K562 (cell line): ENCODE measurements at regions not wholly inside any gene's neighbourhood (a gene's known extent, or its start where the extent isn't known, plus 50 kb on each side); places are given as distances from the start of the nearest gene placed in this dataset.

Source experiments
- ATAC-seq: fragments of 200-7000 bp; cut with Tn5 transposase; 3 replicates; pipeline ENCODE4 v1.9.1; 2020; ENCODE audit warnings: moderate library complexity
- BruUV-seq: library from RNA; stranded (reverse); fragments of 400-500 nt; replicated peaks from 2 replicates; lab custom pipeline; 2021; lab: Mats Ljungman, UMichigan
- CTCF ChIA-PET: fragments of 300-600 bp; formaldehyde crosslinking; extraction: SDS; loops from one replicate; lab custom pipeline; 2021; ENCODE audit warnings: low intra/inter-chr PET ratio; lab: Yijun Ruan, JAX
- POLR2A ChIA-PET: fragments of 300-600, 350-650 bp; sonication (Branson Sonifier 250); formaldehyde crosslinking; extraction: SDS; loops from one replicate; lab custom pipeline; 2021; ENCODE audit warnings: antibody characterized with exemption, inconsistent platforms; lab: Yijun Ruan, JAX
- DNase-seq, 4 experiments: peaks; one replicate each; pipeline versions ENCODE4 v3.0.0 to v3.0.0-alpha.2; 2011 to 2018; ENCODE audit warnings: low spot score in 3 of 4, mixed read lengths in 3 of 4; ENCODE audit errors: extremely low read depth in 1 of 4
- FAIRE-seq: peaks from 2 replicates; lab custom pipeline; 2011; peaks lifted over from hg19 to GRCh38; lab: Jason Lieb, UNC
- H2AFZ ChIP-seq: 2 replicates; pipeline ENCODE4 v1.6.0; 2011; ENCODE audit warnings: low read depth, low read length, control low read depth, inconsistent platforms
- H3K27ac ChIP-seq: fragments of 200-600 bp; 3 replicates; pipeline ENCODE4 v1.8.0; 2011; ENCODE audit warnings: low read depth, mild to moderate bottlenecking, control low read depth, inconsistent platforms, low read length, moderate library complexity, mixed read lengths; ENCODE audit errors: extremely low read depth
- H3K27me3 ChIP-seq, 2 experiments: fragments of 300-600 bp in 1 of 2; 2 replicates in 1 of 2; 3 replicates in 1 of 2; pipeline versions ENCODE4 v1.6.0 to v1.8.0; 2011; ENCODE audit warnings: inconsistent platforms in 2 of 2, low read length in 2 of 2, mild to moderate bottlenecking in 1 of 2, mixed read lengths in 1 of 2, moderate library complexity in 1 of 2; ENCODE audit not compliant: control insufficient read depth in 2 of 2, insufficient read depth in 2 of 2
- H3K36me3 ChIP-seq: fragments of 300-600 bp; 3 replicates; pipeline ENCODE4 v1.8.0; 2011; ENCODE audit warnings: mild to moderate bottlenecking, low read length, inconsistent platforms; ENCODE audit not compliant: control insufficient read depth, insufficient read depth
- H3K4me1 ChIP-seq, 2 experiments: fragments of 200-600 bp in 1 of 2; replicated peaks in 1 of 2; 2 replicates in 1 of 2; 3 replicates in 1 of 2; pipeline versions ENCODE4 v1.5.1 to v1.8.0; 2011; ENCODE audit warnings: inconsistent platforms in 2 of 2, low read length in 2 of 2, mild to moderate bottlenecking in 1 of 2, mixed read lengths in 1 of 2, moderate library complexity in 1 of 2; ENCODE audit not compliant: control insufficient read depth in 2 of 2, insufficient read depth in 2 of 2
- H3K4me2 ChIP-seq: 2 replicates; pipeline ENCODE4 v1.6.1; 2011; ENCODE audit warnings: low read length, control low read depth, inconsistent platforms, mixed read lengths; ENCODE audit not compliant: insufficient read depth
- H3K4me3 ChIP-seq: fragments of 200-600 bp; sonication (generic), shearing (Covaris generic); 2 replicates; pipeline ENCODE4 v1.5.1; 2016; ENCODE audit warnings: control low read depth, inconsistent platforms
- H3K79me2 ChIP-seq: fragments of 200-600 bp; 3 replicates; pipeline ENCODE4 v1.8.0; 2011; ENCODE audit warnings: low read length, inconsistent platforms; ENCODE audit not compliant: control insufficient read depth, insufficient read depth
- H3K9ac ChIP-seq, 2 experiments: 2 replicates each; pipeline versions ENCODE4 v1.6.0 to v1.6.1; 2011; ENCODE audit warnings: low read depth in 2 of 2, low read length in 2 of 2, control low read depth in 1 of 2, inconsistent platforms in 1 of 2, mild to moderate bottlenecking in 1 of 2, mixed read lengths in 1 of 2; ENCODE audit not compliant: insufficient read depth in 1 of 2
- H3K9me1 ChIP-seq: one replicate; pipeline ENCODE4 v1.6.0; 2011; ENCODE audit warnings: inconsistent platforms, mild to moderate bottlenecking, low read length, moderate library complexity; ENCODE audit not compliant: control insufficient read depth, insufficient read depth
- H3K9me3 ChIP-seq: replicated peaks from 2 replicates; pipeline ENCODE4 v1.5.1; 2011; ENCODE audit warnings: low read depth, low read length, inconsistent platforms; ENCODE audit not compliant: control insufficient read depth, insufficient read depth
- H4K20me1 ChIP-seq: replicated peaks from 2 replicates; pipeline ENCODE4 v1.6.1; 2011; ENCODE audit warnings: low read length, inconsistent platforms, mixed read lengths; ENCODE audit not compliant: control insufficient read depth, insufficient read depth
- BACH1 ChIP-seq: fragments of 200-800 bp; sonication (Bioruptor generic); IDR thresholded peaks from 2 replicates; pipeline ENCODE4 v1.6.1; 2016; ENCODE audit warnings: missing genetic modification characterization, missing compliant biosample characterization
- FOXM1 ChIP-seq, 2 experiments: fragments of 450-650 bp in 1 of 2; sonication (generic) in 1 of 2; formaldehyde crosslinking in 1 of 2; IDR thresholded peaks; 2 replicates each; pipeline versions ENCODE4 v1.6.1 to v1.9.0; 2017 to 2022; ENCODE audit warnings: low read depth in 2 of 2, mild to moderate bottlenecking in 2 of 2, missing genetic modification reagents in 1 of 2, moderate library complexity in 1 of 2
- NR3C1 ChIP-seq: sonication (generic); formaldehyde crosslinking; IDR thresholded peaks from 2 replicates; pipeline ENCODE4 v1.8.1; 2022; ENCODE audit warnings: missing genetic modification reagents
- OTX1 ChIP-seq: fragments of 450-650 bp; formaldehyde crosslinking; IDR thresholded peaks from 2 replicates; pipeline ENCODE4 v1.4.0; 2022; ENCODE audit warnings: mild to moderate bottlenecking
- PATZ1 ChIP-seq: fragments of 250-450 bp; sonication (Bioruptor Pico); IDR thresholded peaks from 2 replicates; pipeline ENCODE4 v1.5.0; 2020; ENCODE audit warnings: mild to moderate bottlenecking, borderline replicate concordance
- TFAM ChIP-seq: fragments of 250-450 bp; sonication (Bioruptor Pico); conservative IDR thresholded peaks from 2 replicates; pipeline ENCODE4 v1.5.0; 2021; ENCODE audit warnings: mild to moderate bottlenecking, moderate library complexity
- ZKSCAN1 ChIP-seq: fragments of 150-350 bp; IDR thresholded peaks from 2 replicates; pipeline ENCODE4 v1.6.1; 2016; ENCODE audit warnings: low read depth, low read length
- ZNF121 ChIP-seq: sonication (generic); formaldehyde crosslinking; conservative IDR thresholded peaks from 2 replicates; pipeline ENCODE4 v1.8.0; 2022; ENCODE audit warnings: missing genetic modification reagents
- ZNF146 ChIP-seq: IDR thresholded peaks from one replicate; pipeline ENCODE4 v1.6.1; 2018; ENCODE audit warnings: missing compliant biosample characterization; ENCODE audit not compliant: unreplicated experiment
- ZNF23 ChIP-seq: fragments of 250-450 bp; sonication (Bioruptor Pico); IDR thresholded peaks from 2 replicates; pipeline ENCODE4 v1.4.0; 2020; ENCODE audit warnings: mild to moderate bottlenecking
- ZNF644 ChIP-seq: fragments of 200-800 bp; sonication (Bioruptor generic); IDR thresholded peaks from 2 replicates; pipeline ENCODE4 v1.6.1; 2016; ENCODE audit warnings: low read depth, missing genetic modification characterization, missing compliant biosample characterization
- WGBS: fragments of 100-300 bp; shearing (Covaris generic); methylation state at CpG from one replicate; pipeline ENCODE4 v1.1.6; 2016; ENCODE audit warnings: low coverage, mixed read lengths; ENCODE audit not compliant: insufficient coverage; ENCODE audit errors: missing lambda C conversion rate; 5-methylcytosine and 5-hydroxymethylcytosine counted together
- in situ Hi-C: fragments of 300-500 bp; cut with MboI; formaldehyde crosslinking; loops from 4 replicates; pipeline ENCODE4 v1.15.0; 2018; ENCODE audit warnings: inconsistent platforms, mixed read lengths
- intact Hi-C: fragments of 100-400 bp; cut with micrococcal nuclease; formaldehyde crosslinking; loops from 2 replicates; pipeline ENCODE4 v1.14.2; 2022
- TF ChIP-seq, protein P1 (sequence below), 2 experiments: fragments of 450-650 bp; IDR thresholded peaks; 2 replicates each; pipeline ENCODE4 v1.6.1; 2016
- TF ChIP-seq, protein P2 (sequence below): sonication (generic); IDR thresholded peaks from 2 replicates; pipeline ENCODE4 v1.6.1; 2016
- TF ChIP-seq, protein P3 (sequence below): fragments of 250-450 bp; sonication (Bioruptor Pico); IDR thresholded peaks from 2 replicates; pipeline ENCODE4 v1.4.0; 2020; ENCODE audit warnings: borderline replicate concordance
- TF ChIP-seq, protein P4 (sequence below): fragments of 250-450 bp; sonication (Bioruptor Pico); IDR thresholded peaks from 2 replicates; pipeline ENCODE4 v1.5.0; 2021

- Histone ChIP-seq H3K4me3 (no peak overlapping the region), H3K4me1 (no peaks in the 10 kb centered on the region; a peak in 2 of 5 replicates)
- 19% methylated on average over 10 of the region's 10 CpGs for WGBS
- TF ChIP-seq, protein P1, sequence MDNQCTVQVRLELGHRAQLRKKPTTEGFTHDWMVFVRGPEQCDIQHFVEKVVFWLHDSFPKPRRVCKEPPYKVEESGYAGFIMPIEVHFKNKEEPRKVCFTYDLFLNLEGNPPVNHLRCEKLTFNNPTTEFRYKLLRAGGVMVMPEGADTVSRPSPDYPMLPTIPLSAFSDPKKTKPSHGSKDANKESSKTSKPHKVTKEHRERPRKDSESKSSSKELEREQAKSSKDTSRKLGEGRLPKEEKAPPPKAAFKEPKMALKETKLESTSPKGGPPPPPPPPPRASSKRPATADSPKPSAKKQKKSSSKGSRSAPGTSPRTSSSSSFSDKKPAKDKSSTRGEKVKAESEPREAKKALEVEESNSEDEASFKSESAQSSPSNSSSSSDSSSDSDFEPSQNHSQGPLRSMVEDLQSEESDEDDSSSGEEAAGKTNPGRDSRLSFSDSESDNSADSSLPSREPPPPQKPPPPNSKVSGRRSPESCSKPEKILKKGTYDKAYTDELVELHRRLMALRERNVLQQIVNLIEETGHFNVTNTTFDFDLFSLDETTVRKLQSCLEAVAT (IDR thresholded peaks at IDR 0.05), result no peak
- TF ChIP-seq OTX1 (CRISPR knock-in tag) (no peak), ZNF121 (CRISPR knock-in tag) (no peak), PATZ1 (CRISPR knock-in tag) (no peak), ZNF644 (tag) (no peak), ZNF146 (CRISPR knock-in tag) (no peak), ZNF23 (CRISPR knock-in tag) (no peak), NR3C1 (no peak), ZKSCAN1 (no peak), BACH1 (tag) (no peak), TFAM (no peak), FOXM1 (IDR thresholded peaks at IDR 0.05; ENCODE audit: low read depth) (no peak), FOXM1 (CRISPR knock-in tag; IDR thresholded peaks at IDR 0.05; ENCODE audit: low read depth) (no peak)
- TF ChIP-seq, protein P2, sequence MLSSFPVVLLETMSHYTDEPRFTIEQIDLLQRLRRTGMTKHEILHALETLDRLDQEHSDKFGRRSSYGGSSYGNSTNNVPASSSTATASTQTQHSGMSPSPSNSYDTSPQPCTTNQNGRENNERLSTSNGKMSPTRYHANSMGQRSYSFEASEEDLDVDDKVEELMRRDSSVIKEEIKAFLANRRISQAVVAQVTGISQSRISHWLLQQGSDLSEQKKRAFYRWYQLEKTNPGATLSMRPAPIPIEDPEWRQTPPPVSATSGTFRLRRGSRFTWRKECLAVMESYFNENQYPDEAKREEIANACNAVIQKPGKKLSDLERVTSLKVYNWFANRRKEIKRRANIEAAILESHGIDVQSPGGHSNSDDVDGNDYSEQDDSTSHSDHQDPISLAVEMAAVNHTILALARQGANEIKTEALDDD, result no peak
- TF ChIP-seq, protein P3, sequence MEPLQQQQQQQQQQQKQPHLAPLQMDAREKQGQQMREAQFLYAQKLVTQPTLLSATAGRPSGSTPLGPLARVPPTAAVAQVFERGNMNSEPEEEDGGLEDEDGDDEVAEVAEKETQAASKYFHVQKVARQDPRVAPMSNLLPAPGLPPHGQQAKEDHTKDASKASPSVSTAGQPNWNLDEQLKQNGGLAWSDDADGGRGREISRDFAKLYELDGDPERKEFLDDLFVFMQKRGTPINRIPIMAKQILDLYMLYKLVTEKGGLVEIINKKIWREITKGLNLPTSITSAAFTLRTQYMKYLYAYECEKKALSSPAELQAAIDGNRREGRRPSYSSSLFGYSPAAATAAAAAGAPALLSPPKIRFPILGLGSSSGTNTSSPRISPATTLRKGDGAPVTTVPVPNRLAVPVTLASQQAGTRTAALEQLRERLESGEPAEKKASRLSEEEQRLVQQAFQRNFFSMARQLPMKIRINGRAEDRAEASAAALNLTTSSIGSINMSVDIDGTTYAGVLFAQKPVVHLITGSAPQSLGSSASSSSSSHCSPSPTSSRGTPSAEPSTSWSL, result no peak
- TF ChIP-seq, protein P4, sequence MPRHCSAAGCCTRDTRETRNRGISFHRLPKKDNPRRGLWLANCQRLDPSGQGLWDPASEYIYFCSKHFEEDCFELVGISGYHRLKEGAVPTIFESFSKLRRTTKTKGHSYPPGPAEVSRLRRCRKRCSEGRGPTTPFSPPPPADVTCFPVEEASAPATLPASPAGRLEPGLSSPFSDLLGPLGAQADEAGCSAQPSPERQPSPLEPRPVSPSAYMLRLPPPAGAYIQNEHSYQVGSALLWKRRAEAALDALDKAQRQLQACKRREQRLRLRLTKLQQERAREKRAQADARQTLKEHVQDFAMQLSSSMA (CRISPR knock-in tag), result no peak
- TF ChIP-seq, all 486 proteins: peak for 0
- no peaks in the 10 kb centered on the region for H3K9me3 ChIP-seq
- FAIRE-seq (no peak), ATAC-seq (no peak), DNase-seq (no peak)
- POLR2A ChIA-PET, result no interaction called here
- H4K20me1 ChIP-seq, result 0 out of 2 replicates have a peak, but pooled peaks cover 4% of the 10 kb centered on the region
- peaks cover 2 to 38% of the 10 kb centered on the region in 2 experiments; a peak in 4 of 5 replicates for H3K27me3 ChIP-seq
- intact Hi-C loops, result no loop called here
- CTCF ChIA-PET, result no interaction called here
- H3K4me2 ChIP-seq, result no peak overlapping the region
- no peak overlapping the region for H3K9ac ChIP-seq
- no TSS peak for BruUV-seq
- no peaks in the 10 kb centered on the region for H3K9me1 ChIP-seq
- in situ Hi-C loops, result no loop called here
- no peak overlapping the region for H2AFZ ChIP-seq
- H3K27ac ChIP-seq, result no peak overlapping the region
- H3K36me3 ChIP-seq, result no peaks in the 10 kb centered on the region
- no peaks in the 10 kb centered on the region for H3K79me2 ChIP-seq
These were observed 92.3 kb downstream of the HIF1AN start for GRCh38 chr10:100628061-100628460.
